Activated T-cell treated with anti-CD3 and anti-CD28 coated beads for 4 hours (primary cell): ENCODE measurements at regions not wholly inside any gene's neighbourhood (a gene's known extent, or its start where the extent isn't known, plus 50 kb on each side); places are given as distances from the start of the nearest gene placed in this dataset.
"Not testable (repeated sequence)": the region's sequence is repeated elsewhere in the genome, so short reads cannot be mapped to it uniquely, and the experiment has no call there.

Source experiments
- DNase-seq: peaks from one replicate; pipeline ENCODE4 v3.0.0-alpha.2; 2020

- DNase-seq: no peak
Measured at GRCh38 chr10:32217216-32217615, 129.7 kb downstream of the EPC1 start.

- not testable (repeated sequence) for DNase-seq
Measured at GRCh38 chr10:32213838-32214237, 133.1 kb downstream of the EPC1 start.

- DNase-seq: no peak
Measured at GRCh38 chr10:32211046-32211363, 136.0 kb downstream of the EPC1 start.

GRCh38 chr10:32210306-32211045 lies 136.5 kb downstream of the EPC1 start:
- DNase-seq: no peak

GRCh38 chr10:32208005-32208404 lies 139.0 kb downstream of the EPC1 start:
- not testable (repeated sequence) for DNase-seq

GRCh38 chr10:32207544-32207943 lies 139.4 kb downstream of the EPC1 start:
- DNase-seq: peak; percentile 31

GRCh38 chr10:32205670-32206069 lies 141.3 kb downstream of the EPC1 start:
- no peak for DNase-seq

GRCh38 chr10:32204606-32205005 lies 142.4 kb downstream of the EPC1 start:
- DNase-seq: no peak

GRCh38 chr10:32199714-32200394 lies 143.6 kb upstream of the KIF5B start:
- DNase-seq: no peak

- DNase-seq: no peak
Measured at GRCh38 chr10:32197423-32197822, 141.2 kb upstream of the KIF5B start.

GRCh38 chr10:32190890-32191491 lies 134.8 kb upstream of the KIF5B start:
- no peak for DNase-seq

- no peak for DNase-seq
Measured at GRCh38 chr10:32189400-32190084, 133.3 kb upstream of the KIF5B start.

- DNase-seq: not testable (repeated sequence)
Measured at GRCh38 chr10:32188601-32189000, 132.4 kb upstream of the KIF5B start.

- DNase-seq: no peak
Measured at GRCh38 chr10:32187686-32188085, 131.5 kb upstream of the KIF5B start.

- not testable (repeated sequence) for DNase-seq
Measured at GRCh38 chr10:32183652-32184051, 127.4 kb upstream of the KIF5B start.

- no peak for DNase-seq
Measured at GRCh38 chr10:32182476-32182875, 126.3 kb upstream of the KIF5B start.

- no peak for DNase-seq
Measured at GRCh38 chr10:32180390-32181280, 124.4 kb upstream of the KIF5B start.

GRCh38 chr10:32179836-32180235 lies 123.6 kb upstream of the KIF5B start:
- no peak for DNase-seq

GRCh38 chr10:32177594-32177993 lies 121.4 kb upstream of the KIF5B start:
- DNase-seq: not testable (repeated sequence)

GRCh38 chr10:32175629-32176028 lies 119.4 kb upstream of the KIF5B start:
- DNase-seq: no peak

GRCh38 chr10:32174349-32174893 lies 118.2 kb upstream of the KIF5B start:
- no peak for DNase-seq

GRCh38 chr10:32171204-32171603 lies 115.0 kb upstream of the KIF5B start:
- no peak for DNase-seq
